GM12873 (cell line): ENCODE measurements at regions not wholly inside any gene's neighbourhood (a gene's known extent, or its start where the extent isn't known, plus 50 kb on each side); places are given as distances from the start of the nearest gene placed in this dataset.

Source experiments
- TF ChIP-seq, protein P1 (sequence below): IDR thresholded peaks from 2 replicates; pipeline ENCODE4 v1.5.1; 2012; ENCODE audit warnings: low read depth, mild to moderate bottlenecking, moderate library complexity, low read length, control low read depth; ENCODE audit not compliant: insufficient read depth; ENCODE audit errors: missing control alignments

DNA sequence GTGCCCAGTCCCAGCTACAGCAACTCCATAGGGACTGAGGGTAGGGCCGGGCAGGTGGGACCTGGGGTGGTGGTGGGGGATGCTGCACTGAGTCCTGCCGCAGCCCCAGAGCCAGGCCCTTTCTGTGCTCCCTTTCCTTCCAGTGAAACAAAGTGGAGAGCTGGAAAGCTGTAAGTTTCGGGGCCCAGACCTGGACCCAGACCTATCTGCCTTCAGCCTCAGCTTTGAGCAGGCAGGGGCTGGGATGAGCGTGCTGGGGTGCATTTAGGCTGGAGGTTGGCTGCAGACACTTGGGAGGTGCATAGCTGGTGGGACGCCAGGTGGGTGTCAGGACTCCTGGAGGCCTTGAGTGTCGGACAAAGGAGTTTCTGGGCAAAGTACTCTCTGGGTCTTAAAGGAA is 92.7 kb upstream of the C1orf174 start:
- TF ChIP-seq, protein P1, sequence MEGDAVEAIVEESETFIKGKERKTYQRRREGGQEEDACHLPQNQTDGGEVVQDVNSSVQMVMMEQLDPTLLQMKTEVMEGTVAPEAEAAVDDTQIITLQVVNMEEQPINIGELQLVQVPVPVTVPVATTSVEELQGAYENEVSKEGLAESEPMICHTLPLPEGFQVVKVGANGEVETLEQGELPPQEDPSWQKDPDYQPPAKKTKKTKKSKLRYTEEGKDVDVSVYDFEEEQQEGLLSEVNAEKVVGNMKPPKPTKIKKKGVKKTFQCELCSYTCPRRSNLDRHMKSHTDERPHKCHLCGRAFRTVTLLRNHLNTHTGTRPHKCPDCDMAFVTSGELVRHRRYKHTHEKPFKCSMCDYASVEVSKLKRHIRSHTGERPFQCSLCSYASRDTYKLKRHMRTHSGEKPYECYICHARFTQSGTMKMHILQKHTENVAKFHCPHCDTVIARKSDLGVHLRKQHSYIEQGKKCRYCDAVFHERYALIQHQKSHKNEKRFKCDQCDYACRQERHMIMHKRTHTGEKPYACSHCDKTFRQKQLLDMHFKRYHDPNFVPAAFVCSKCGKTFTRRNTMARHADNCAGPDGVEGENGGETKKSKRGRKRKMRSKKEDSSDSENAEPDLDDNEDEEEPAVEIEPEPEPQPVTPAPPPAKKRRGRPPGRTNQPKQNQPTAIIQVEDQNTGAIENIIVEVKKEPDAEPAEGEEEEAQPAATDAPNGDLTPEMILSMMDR = no peak

DNA sequence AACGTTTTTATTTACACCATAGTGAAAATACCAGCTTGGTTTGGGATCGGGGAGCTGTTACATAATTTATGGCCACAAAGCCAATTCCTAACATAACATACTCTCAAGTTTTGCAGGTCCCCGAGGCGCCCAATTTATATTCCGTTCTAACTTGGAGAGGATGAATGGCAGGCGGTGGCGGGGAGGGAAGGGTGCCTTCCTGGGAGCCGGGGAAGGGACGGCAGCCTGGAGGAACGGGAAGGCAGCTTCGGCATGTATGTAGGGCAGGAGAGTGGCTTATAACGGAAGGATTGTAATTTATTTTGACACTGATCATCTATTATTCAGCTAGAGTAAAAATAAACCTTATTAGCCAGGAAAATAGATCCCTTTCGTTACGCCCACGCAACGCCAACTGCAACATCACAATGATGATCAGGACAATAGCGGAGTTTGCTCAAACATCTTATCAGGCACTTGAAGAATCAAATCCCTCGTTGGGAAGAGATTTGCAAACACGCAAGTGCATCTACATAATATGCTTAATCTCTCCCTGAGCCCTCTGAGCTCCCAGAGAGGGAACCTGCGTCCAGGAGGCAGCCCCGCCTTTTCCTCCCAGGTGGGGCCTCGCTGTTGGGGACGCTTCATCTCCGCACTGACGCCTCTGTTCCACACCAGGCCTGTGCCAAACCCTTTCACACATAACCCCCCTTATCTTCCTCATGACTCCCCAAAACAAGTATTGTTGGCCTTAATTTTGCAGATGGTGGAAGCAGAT is 93.7 kb upstream of the C1orf174 start:
- TF ChIP-seq, protein P1 = no peak

DNA sequence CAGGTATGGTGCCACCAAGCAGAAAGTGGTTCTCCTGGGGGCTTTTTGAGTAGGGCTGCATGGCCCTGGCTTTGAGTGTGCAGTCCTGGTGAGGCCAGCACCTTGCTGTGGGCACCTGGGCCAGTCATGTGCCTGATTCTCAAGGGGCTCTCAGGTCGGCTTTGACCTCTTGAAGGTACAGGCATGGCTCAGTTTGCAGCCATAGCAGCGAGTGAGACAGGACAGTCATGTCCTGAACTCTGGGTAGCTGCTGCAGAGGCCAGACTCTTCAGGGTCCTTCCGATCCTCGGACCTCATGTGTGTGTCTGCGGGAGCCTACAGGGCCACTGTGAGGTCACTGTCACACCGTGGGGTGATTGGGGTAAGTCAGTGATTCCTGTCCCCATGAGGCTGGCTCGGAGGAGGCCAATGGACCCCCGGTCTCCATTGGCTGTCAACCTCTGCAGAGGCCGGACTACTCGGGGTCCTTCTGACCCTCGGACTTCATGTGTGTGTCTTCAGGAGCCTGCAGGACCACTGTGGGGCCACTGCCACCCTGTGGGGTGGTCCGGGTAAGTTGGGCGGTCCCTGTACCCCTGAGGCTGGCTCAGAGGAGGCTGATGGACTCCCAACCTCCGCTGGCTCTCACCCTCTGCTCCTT is 95.2 kb upstream of the C1orf174 start:
- TF ChIP-seq, protein P1 = no peak

DNA sequence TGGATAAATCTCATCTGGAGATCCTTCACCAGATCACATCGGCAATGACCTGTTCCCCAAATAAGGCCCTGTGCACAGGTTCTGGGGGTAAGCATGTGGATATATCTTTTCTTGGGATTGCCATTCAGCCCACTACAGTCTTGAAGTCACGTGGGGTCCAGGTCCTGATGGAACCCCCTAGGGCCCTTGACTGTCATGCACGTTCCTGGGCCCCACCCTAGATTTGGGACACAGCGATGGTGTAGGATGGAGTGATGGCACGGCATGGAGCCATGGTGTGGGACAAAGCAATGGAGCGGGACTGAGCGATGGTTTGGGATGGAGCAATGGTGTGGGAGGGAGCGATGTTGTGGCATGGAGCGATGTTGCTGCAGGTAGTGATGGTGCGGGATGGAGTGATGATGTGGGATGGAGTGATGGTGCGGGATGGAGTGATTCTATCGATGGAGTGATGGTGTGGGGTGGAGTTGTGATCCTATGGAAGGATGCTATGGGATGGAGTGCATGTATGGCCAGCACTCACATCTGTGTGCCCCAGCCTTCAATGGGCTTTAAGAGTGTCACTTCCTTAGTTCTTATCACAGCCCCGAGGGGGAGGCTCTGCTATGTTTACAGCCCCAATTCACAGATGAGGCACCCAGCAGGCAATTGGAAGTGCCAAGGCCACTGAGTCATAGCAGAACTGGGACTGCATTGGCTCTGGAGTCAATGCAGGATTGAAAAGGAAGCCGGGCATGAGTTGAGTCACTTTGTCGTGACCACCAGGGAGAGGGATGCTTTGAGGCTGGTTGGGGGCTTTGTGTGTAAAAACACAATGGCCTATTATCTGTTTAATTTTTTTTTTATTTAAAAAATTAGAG is 97.0 kb upstream of the C1orf174 start:
- TF ChIP-seq, protein P1 = no peak

DNA sequence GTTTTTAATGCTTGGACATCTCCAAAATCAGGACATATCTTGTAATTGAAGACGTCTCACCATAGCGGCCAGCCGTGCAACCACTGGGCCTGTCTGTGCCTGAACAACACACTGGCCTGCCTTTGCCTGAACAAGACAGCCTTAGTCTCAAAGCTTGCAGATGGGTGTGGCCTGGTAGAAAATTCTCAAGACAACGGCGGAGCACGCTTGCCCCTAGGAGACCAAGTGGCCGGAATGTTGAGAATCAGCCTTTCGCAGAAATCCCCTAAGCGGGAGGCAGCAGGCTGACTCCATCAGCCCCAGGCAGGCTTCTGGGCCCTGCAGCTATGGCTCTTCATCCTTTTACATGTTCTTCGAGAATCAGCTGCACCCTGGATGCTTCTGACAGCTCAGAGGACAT is 98.0 kb upstream of the C1orf174 start:
- TF ChIP-seq, protein P1 = no peak

DNA sequence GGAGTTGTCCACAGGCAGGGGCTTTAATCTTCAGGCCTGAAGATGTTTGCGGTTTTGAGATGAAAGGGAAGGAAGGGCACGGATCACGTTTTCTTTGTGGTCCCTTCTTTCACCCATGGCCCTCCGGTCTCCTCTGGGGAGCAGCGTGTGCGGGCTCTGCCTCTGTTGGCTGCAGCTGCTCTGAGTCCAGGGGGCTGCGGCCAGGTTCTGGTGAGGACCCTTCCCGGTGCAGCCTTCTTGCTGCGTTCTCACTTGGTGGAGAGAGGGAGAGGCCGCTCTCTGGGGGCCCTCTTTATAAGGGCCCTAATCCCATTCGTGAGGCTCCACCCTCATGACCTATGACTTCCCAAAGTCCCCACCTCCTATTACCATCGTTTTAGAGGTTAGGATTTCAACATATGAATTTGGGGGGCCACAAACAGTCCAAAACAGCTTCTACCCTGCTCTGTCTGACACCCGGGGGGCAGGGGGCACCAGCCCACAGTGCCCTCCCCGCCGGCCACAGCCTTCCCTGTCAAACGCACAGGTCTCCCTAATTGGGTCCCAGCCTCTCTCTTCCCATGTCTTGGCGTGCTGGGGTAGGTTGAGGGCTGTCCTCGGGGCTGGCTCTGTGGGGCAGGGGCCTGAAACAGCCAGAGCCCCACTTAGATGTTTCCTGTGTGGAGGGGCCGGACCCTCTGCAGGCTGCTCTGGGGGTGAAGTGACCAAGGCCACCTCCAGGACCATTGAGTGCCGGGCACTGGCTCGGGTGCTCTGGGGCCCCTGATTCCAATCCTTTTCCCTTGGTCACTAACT is 100.1 kb upstream of the C1orf174 start:
- TF ChIP-seq, protein P1 = no peak
